H9 (cell line): ENCODE measurements at regions not wholly inside any gene's neighbourhood (a gene's known extent, or its start where the extent isn't known, plus 50 kb on each side); places are given as distances from the start of the nearest gene placed in this dataset.

Experiments used
- DNase-seq: peaks from one replicate; pipeline ENCODE4 v3.0.0-alpha.2; 2017
- H2AFZ ChIP-seq: one replicate; pipeline ENCODE4 v1.6.1; 2013; ENCODE audit warnings: mild to moderate bottlenecking, low read length, control low read depth, moderate library complexity
- H2AK5ac ChIP-seq: 2 replicates; pipeline ENCODE4 v1.6.1; 2013; ENCODE audit warnings: low read length, control low read depth, mixed read lengths; ENCODE audit not compliant: insufficient read length
- H2BK120ac ChIP-seq: one replicate; pipeline ENCODE4 v1.6.1; 2013; ENCODE audit warnings: low read depth, mild to moderate bottlenecking, low read length, control low read depth, inconsistent platforms; ENCODE audit not compliant: poor library complexity, severe bottlenecking
- H2BK12ac ChIP-seq: 2 replicates; pipeline ENCODE4 v1.6.1; 2013; ENCODE audit warnings: low read length, control low read depth, mixed read lengths, low read depth; ENCODE audit not compliant: insufficient read length
- H2BK15ac ChIP-seq: 2 replicates; pipeline ENCODE4 v1.6.1; 2013; ENCODE audit warnings: low read depth, low read length, control low read depth
- H2BK20ac ChIP-seq: one replicate; pipeline ENCODE4 v1.6.1; 2013; ENCODE audit warnings: low read depth, mild to moderate bottlenecking, low read length, control low read depth, inconsistent platforms; ENCODE audit not compliant: poor library complexity, severe bottlenecking
- H2BK5ac ChIP-seq: 2 replicates; pipeline ENCODE4 v1.6.1; 2013; ENCODE audit warnings: low read length, control low read depth, mixed read lengths; ENCODE audit not compliant: insufficient read length
- H3K14ac ChIP-seq: 2 replicates; pipeline ENCODE4 v1.6.1; 2013; ENCODE audit warnings: low read length, control low read depth; ENCODE audit not compliant: insufficient read depth
- H3K18ac ChIP-seq: 2 replicates; pipeline ENCODE4 v1.6.1; 2013; ENCODE audit warnings: low read depth, mild to moderate bottlenecking, mixed read lengths, low read length, control low read depth; ENCODE audit not compliant: insufficient read length
- H3K23ac ChIP-seq: 2 replicates; pipeline ENCODE4 v1.6.1; 2013; ENCODE audit warnings: low read length, control low read depth, mixed read lengths, low read depth; ENCODE audit not compliant: insufficient read length
- H3K23me2 ChIP-seq: 2 replicates; pipeline ENCODE4 v1.6.1; 2013; ENCODE audit warnings: low read depth, mild to moderate bottlenecking, mixed read lengths, low read length, control low read depth; ENCODE audit not compliant: insufficient read length, poor library complexity, severe bottlenecking
- H3K27ac ChIP-seq: 2 replicates; pipeline ENCODE4 v1.5.1; 2013; ENCODE audit warnings: low read length, control low read depth, mixed read lengths, low read depth; ENCODE audit not compliant: insufficient read length
- H3K27me3 ChIP-seq: 2 replicates; pipeline ENCODE4 v1.6.1; 2013; ENCODE audit warnings: low read length, control low read depth, inconsistent platforms; ENCODE audit not compliant: insufficient read depth
- H3K4ac ChIP-seq: 2 replicates; pipeline ENCODE4 v1.6.1; 2013; ENCODE audit warnings: low read depth, mild to moderate bottlenecking, control low read depth, inconsistent platforms, low read length, moderate library complexity
- H3K4me1 ChIP-seq: 2 replicates; pipeline ENCODE4 v1.6.1; 2013; ENCODE audit warnings: low read length, control low read depth, inconsistent platforms; ENCODE audit not compliant: insufficient read depth
- H3K4me2 ChIP-seq: 2 replicates; pipeline ENCODE4 v1.6.1; 2013; ENCODE audit warnings: low read length, control low read depth, mixed read lengths; ENCODE audit not compliant: insufficient read length, insufficient read depth
- H3K56ac ChIP-seq: 2 replicates; pipeline ENCODE4 v1.6.1; 2013; ENCODE audit warnings: low read depth, mild to moderate bottlenecking, mixed read lengths, low read length, control low read depth; ENCODE audit not compliant: insufficient read length
- H3K79me1 ChIP-seq: 2 replicates; pipeline ENCODE4 v1.6.1; 2013; ENCODE audit warnings: low read depth, mild to moderate bottlenecking, moderate library complexity, low read length, control low read depth, inconsistent platforms; ENCODE audit not compliant: insufficient read depth, poor library complexity, severe bottlenecking
- H3K79me2 ChIP-seq: 2 replicates; pipeline ENCODE4 v1.6.1; 2013; ENCODE audit warnings: low read length, control low read depth, inconsistent platforms; ENCODE audit not compliant: insufficient read depth
- H3K9ac ChIP-seq: 2 replicates; pipeline ENCODE4 v1.6.1; 2013; ENCODE audit warnings: low read length, control low read depth, mixed read lengths; ENCODE audit not compliant: insufficient read length; ENCODE audit errors: extremely low read depth
- H3K9me3 ChIP-seq: one replicate; pipeline ENCODE4 v1.6.1; 2013; ENCODE audit warnings: low read depth, low read length, inconsistent platforms; ENCODE audit not compliant: control insufficient read depth
- H3T11ph ChIP-seq: one replicate; pipeline ENCODE4 v1.6.1; 2013; ENCODE audit warnings: mild to moderate bottlenecking, low read length, control low read depth, inconsistent platforms
- H4K20me1 ChIP-seq: one replicate; pipeline ENCODE4 v1.6.1; 2013; ENCODE audit not compliant: control insufficient read depth, insufficient read length, insufficient read depth
- H4K5ac ChIP-seq: 2 replicates; pipeline ENCODE4 v1.6.1; 2013; ENCODE audit warnings: low read depth, mild to moderate bottlenecking, mixed read lengths, low read length, control low read depth; ENCODE audit not compliant: insufficient read length
- H4K8ac ChIP-seq: replicated peaks from 2 replicates; pipeline ENCODE4 v1.6.1; 2013; ENCODE audit warnings: low read length, control low read depth, mixed read lengths, low read depth; ENCODE audit not compliant: insufficient read length
- H4K91ac ChIP-seq: 2 replicates; pipeline ENCODE4 v1.6.1; 2013; ENCODE audit warnings: low read depth, mild to moderate bottlenecking, moderate library complexity, mixed read lengths, low read length, control low read depth; ENCODE audit not compliant: insufficient read length
- H3K27ac Mint-ChIP-seq, 3 experiments: 2 replicates in 2 of 3; 3 replicates in 1 of 3; pipeline ENCODE4 v1.8.0; 2020 to 2021; ENCODE audit warnings: mixed read lengths in 3 of 3, mild to moderate bottlenecking in 1 of 3, moderate library complexity in 1 of 3
- H3K27me3 Mint-ChIP-seq: 2 replicates; pipeline ENCODE4 v1.8.0; 2021; ENCODE audit warnings: low read depth, mild to moderate bottlenecking, moderate library complexity, mixed read lengths
- H3K36me3 Mint-ChIP-seq, 3 experiments: 2 replicates in 2 of 3; 3 replicates in 1 of 3; pipeline ENCODE4 v1.8.0; 2020 to 2021; ENCODE audit warnings: low read depth in 3 of 3, mixed read lengths in 3 of 3; ENCODE audit not compliant: insufficient read depth in 1 of 3
- H3K4me1 Mint-ChIP-seq, 2 experiments: 2 replicates each; pipeline ENCODE4 v1.8.0; 2020; ENCODE audit warnings: mixed read lengths in 2 of 2
- H3K4me3 Mint-ChIP-seq, 2 experiments: 2 replicates in 1 of 2; 3 replicates in 1 of 2; pipeline ENCODE4 v1.8.0; 2020 to 2021; ENCODE audit warnings: mild to moderate bottlenecking in 2 of 2, mixed read lengths in 2 of 2, moderate library complexity in 1 of 2
- H3K9me3 Mint-ChIP-seq, 2 experiments: 2 replicates in 1 of 2; 3 replicates in 1 of 2; pipeline ENCODE4 v1.8.0; 2020; ENCODE audit warnings: mild to moderate bottlenecking in 2 of 2, mixed read lengths in 2 of 2, moderate library complexity in 1 of 2
- WGBS: extraction: QIAGEN DNeasy Blood & Tissue Kit; methylation state at CpG from one replicate; pipeline ENCODE4 v1.1.7; 2013; ENCODE audit warnings: missing lambda C conversion rate, low lambda C conversion rate, mixed read lengths; ENCODE audit not compliant: insufficient read length; ENCODE audit errors: extremely low coverage; 5-methylcytosine and 5-hydroxymethylcytosine counted together
- TF ChIP-seq, protein P1 (sequence below): fragments of 200-600 bp; sonication (generic); conservative IDR thresholded peaks from 3 replicates; pipeline ENCODE4 v1.8.0; 2021; ENCODE audit warnings: antibody characterized with exemption, mild to moderate bottlenecking

DNA sequence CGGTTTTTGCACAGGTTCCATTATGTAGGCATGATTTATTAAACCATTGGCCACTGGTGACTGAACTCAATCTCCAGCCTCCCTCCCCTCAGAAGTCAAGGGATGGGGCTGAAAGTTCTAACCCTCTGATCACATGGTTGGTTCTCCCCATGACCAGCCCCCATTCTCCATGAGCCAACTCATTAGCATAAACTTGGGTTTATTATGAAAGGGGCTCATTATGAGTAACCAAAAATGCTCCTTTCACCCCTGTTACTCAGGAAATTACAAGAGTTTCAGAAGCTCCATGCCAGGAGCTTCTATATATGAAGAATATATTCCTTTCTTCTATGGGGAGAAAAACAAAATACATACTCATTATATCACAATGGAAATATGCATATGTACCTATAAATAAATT, 555.3 kb downstream of the HS3ST4 start:
- no peak overlapping the region for H4K91ac ChIP-seq
- H2AFZ ChIP-seq, result no peak overlapping the region
- DNase-seq, result no peak
- WGBS, result no CpG with 5 or more reads among the region's 1 CpG
- Mint-ChIP-seq H3K36me3 (peaks cover 0 to 18% (median 5%) of the 10 kb centered on the region in 3 experiments; a peak in 3 of 7 replicates), H3K4me3 (no peak overlapping the region), H3K4me1 (no peaks in the 10 kb centered on the region), H3K27ac (no peak overlapping the region), H3K9me3 (peaks cover 18 to 19% of the 10 kb centered on the region in 2 experiments), H3K27me3 (no peaks in the 10 kb centered on the region; the same call in 1 of the 2 replicates)
- no peak overlapping the region for H3K18ac ChIP-seq
- H3K14ac ChIP-seq, result no peak overlapping the region
- H3K4me2 ChIP-seq, result no peak overlapping the region
- H2BK15ac ChIP-seq, result no peak overlapping the region
- H3K79me1 ChIP-seq, result no peaks in the 10 kb centered on the region
- no peak overlapping the region for H3K23ac ChIP-seq
- H2BK12ac ChIP-seq, result no peak overlapping the region
- H2BK20ac ChIP-seq, result peak overlapping the region; percentile 32
- H4K8ac ChIP-seq, result no peak overlapping the region
- H2BK120ac ChIP-seq, result no peak overlapping the region
- no peak overlapping the region for H3K9ac ChIP-seq
- no peak overlapping the region for H4K5ac ChIP-seq
- H3K56ac ChIP-seq, result no peak overlapping the region
- peaks cover 8% of the 10 kb centered on the region for H3K9me3 ChIP-seq
- no peaks in the 10 kb centered on the region for H3K27me3 ChIP-seq
- no peaks in the 10 kb centered on the region for H3K4me1 ChIP-seq
- H2BK5ac ChIP-seq, result no peak overlapping the region
- H3K23me2 ChIP-seq, result no peaks in the 10 kb centered on the region
- no peak overlapping the region for H2AK5ac ChIP-seq
- TF ChIP-seq, protein P1, sequence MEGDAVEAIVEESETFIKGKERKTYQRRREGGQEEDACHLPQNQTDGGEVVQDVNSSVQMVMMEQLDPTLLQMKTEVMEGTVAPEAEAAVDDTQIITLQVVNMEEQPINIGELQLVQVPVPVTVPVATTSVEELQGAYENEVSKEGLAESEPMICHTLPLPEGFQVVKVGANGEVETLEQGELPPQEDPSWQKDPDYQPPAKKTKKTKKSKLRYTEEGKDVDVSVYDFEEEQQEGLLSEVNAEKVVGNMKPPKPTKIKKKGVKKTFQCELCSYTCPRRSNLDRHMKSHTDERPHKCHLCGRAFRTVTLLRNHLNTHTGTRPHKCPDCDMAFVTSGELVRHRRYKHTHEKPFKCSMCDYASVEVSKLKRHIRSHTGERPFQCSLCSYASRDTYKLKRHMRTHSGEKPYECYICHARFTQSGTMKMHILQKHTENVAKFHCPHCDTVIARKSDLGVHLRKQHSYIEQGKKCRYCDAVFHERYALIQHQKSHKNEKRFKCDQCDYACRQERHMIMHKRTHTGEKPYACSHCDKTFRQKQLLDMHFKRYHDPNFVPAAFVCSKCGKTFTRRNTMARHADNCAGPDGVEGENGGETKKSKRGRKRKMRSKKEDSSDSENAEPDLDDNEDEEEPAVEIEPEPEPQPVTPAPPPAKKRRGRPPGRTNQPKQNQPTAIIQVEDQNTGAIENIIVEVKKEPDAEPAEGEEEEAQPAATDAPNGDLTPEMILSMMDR, result no peak
- no peak overlapping the region for H3K4ac ChIP-seq
- no peak overlapping the region for H3K27ac ChIP-seq
- no peak overlapping the region for H3T11ph ChIP-seq
- H4K20me1 ChIP-seq, result no peaks in the 10 kb centered on the region
- no peaks in the 10 kb centered on the region for H3K79me2 ChIP-seq
